NCI-H1048 (cell line): ENCODE measurements at regions not wholly inside any gene's neighbourhood (a gene's known extent, or its start where the extent isn't known, plus 50 kb on each side); places are given as distances from the start of the nearest gene placed in this dataset.

Source experiments
- DNase-seq: peaks from one replicate; lab custom pipeline; 2025; lab: John Stamatoyannopoulos, UW

GRCh38 chr2:139033300-139033699, 253.1 kb upstream of the NXPH2 start:
- DNase-seq, result no peak

DNA sequence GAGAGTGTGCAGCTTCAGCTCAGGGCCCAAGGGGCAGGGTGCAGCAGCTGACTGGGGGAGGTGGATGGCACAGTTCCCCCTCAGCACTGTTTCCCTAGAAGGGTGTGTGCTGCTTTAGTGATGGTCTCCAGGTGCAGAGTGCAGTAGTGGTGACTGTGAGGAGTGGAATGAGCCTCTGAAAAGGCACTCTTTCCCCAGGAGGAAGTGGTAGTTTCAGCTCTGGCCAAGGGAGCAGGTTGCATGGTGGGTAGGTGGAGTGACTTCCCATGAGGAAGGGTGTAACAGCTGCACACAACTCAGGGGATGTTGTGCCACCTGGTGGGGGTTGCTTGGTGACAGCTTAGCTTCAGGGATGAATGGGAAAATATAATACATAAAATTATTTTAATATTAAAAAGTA, 251.5 kb upstream of the NXPH2 start:
- no peak for DNase-seq

DNA sequence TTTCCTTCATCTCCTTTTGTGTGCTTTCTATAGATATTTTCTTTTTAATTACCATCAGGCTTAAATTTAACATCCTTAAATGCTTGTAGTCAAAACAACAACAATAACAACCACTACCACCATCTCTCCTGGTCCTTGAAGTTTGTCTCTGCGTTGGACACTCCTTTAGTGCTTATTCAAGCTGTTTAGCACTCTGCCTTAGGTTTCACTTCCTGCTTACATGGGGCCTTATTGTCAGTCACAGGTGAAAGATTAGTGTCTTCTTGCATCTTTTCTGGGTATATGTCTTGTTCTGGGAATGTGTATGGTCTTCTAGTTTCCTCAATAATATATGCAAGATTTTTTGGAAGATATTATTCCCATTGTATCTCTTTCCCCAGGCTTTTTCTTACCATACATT, 240.1 kb upstream of the NXPH2 start:
- no peak for DNase-seq

- DNase-seq, result no peak
These were observed 238.1 kb upstream of the NXPH2 start for GRCh38 chr2:139018252-139018651.

GRCh38 chr2:139007130-139007529, 226.9 kb upstream of the NXPH2 start:
- no peak for DNase-seq

DNA sequence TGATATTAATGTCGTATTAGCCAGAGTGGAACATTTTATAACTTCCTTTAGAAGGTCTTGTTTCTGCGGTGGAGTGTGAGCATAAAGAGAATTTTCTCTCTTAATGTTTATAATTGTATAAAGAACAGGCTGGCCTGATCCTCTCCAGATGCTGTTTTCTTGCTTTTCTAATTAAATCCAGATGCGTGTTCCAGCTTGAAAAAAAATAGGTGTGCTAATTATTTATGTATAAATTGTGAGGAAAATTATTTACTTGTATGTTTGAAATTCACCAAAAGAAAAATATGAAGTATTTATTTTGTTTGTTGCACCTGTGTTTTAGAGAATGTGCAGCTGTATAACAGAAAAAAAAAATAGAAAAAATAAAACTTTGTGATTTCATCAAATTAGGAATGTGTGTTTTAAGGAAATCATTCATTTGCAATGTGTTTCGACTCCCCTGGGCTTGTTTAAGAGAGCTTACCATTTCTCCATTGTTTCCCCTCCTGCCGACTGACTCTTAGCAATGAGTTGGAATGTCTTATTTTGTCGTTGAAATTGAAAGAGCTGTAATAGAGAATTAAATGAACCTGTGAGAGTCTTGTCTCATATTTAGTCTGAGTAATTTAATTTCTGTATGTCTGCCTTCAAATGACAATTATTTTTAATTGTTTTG, 220.1 kb upstream of the NXPH2 start:
- no peak for DNase-seq

GRCh38 chr2:138997856-138998517, 217.8 kb upstream of the NXPH2 start:
- no peak for DNase-seq

GRCh38 chr2:138997346-138997745, 217.2 kb upstream of the NXPH2 start:
- no peak for DNase-seq

GRCh38 chr2:138994502-138994901, 214.3 kb upstream of the NXPH2 start:
- DNase-seq, result no peak

- DNase-seq, result no peak
These were observed 205.7 kb upstream of the NXPH2 start for GRCh38 chr2:138985881-138986280.

GRCh38 chr2:138979131-138979785, 199.1 kb upstream of the NXPH2 start:
- DNase-seq, result no peak

GRCh38 chr2:138974651-138975050, 194.5 kb upstream of the NXPH2 start:
- DNase-seq, result no peak

- no peak for DNase-seq
These were observed 184.2 kb upstream of the NXPH2 start for GRCh38 chr2:138964418-138964817.

DNA sequence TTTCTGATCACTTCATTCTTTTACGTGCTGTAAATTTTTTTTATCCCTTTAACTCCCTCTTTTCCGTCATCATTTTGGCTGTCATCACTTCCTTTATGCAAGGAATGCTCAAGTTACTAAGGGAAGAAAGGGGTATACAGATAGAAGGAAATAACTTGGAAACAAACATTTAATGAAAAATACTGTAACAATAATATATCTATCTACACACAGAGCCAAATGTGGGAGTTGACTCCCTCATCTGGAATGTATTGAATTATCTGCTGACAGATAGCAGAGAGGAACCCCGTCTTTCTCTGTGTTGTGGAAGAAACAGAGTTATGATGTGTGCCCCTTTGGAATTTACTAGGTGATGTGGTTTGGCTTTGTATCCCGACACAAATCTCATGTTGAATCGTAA, 182.5 kb upstream of the NXPH2 start:
- no peak for DNase-seq

DNA sequence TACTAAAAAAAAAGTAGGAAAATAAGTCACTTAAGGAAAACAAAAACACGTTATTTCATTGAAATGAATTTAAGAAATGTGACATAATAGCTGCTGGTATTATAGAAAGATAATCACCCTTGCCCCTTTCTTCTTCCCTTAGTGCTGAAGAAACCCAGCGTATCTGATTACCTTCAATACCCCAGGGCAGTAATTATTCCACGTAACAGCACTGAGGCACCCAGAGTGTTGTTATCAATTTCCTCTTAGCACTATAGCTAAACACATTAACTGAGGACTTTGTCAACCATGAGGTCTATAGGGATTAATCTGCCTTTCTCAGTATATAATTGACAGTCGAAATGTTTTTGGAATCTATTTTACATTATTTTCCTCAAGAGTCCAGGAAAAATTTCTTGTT, 180.0 kb upstream of the NXPH2 start:
- no peak for DNase-seq

DNA sequence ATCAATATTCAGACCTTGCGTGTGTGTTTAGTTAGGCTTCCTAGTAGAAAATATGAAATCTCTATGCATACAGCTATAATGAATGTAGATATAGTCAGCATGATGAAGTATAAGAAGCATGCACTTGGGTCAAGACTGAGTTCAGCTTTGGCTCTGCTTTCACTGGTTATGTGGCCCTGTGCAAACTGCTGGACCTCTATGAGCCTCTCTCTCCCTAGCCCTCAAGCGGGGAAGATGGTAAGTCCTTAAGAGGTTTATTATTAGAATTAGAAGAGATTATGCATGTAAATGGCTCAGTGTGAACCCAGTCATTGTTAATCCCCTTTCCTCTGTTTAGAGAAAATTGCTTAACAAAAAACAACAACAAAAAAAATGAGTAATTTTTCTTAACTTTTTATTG, 178.8 kb upstream of the NXPH2 start:
- DNase-seq, result no peak

GRCh38 chr2:138956116-138956515, 175.9 kb upstream of the NXPH2 start:
- DNase-seq, result no peak

GRCh38 chr2:138950486-138950885, 170.3 kb upstream of the NXPH2 start:
- no peak for DNase-seq

- no peak for DNase-seq
These were observed 169.3 kb upstream of the NXPH2 start for GRCh38 chr2:138949517-138949916.

DNA sequence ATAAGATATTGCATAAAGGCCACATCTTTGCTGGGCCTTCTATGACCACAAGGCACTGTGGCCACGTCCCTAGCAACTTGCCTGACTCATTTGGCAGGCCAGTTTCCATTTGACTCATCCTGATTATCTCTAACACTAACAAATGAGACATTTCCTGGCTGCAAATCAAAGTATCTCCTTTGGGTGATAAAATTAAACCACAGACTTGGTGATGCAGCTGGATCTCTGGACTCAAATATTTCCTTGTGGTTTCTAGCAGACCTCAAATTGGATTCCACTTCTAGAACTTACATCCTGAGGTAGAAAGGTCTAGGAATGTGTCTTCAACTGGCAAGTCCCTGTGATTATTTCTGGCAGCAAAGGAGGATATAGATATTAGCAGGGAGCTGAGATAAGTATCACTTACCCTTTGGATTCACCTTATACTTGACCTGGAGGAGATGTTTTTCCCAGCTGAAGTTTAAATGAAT, 167.9 kb upstream of the NXPH2 start:
- DNase-seq, result no peak

- no peak for DNase-seq
These were observed 163.3 kb upstream of the NXPH2 start for GRCh38 chr2:138943470-138943869.

- no peak for DNase-seq
These were observed 162.3 kb upstream of the NXPH2 start for GRCh38 chr2:138942466-138942865.
